ENCODE measurements at regions not wholly inside any gene's neighbourhood (a gene's known extent, or its start where the extent isn't known, plus 50 kb on each side); places are given as distances from the start of the nearest gene placed in this dataset.

- Histone ChIP-seq H3K9ac (ENCODE audit: low read length) (no peak overlapping the region), H3K27ac (ENCODE audit: low read length) (no peak overlapping the region), H3K27me3 (ENCODE audit: low read depth, low read length) (peaks cover 33% of the 10 kb centered on the region; the same call in 1 of the 2 replicates), H2AFZ (ENCODE audit: low read depth, low read length) (no peak overlapping the region), H3K4me1 (ENCODE audit: low read length) (no peaks in the 10 kb centered on the region), H3K4me3 (ENCODE audit: low read length) (no peak overlapping the region), H3K36me3 (replicated peaks; ENCODE audit: low read depth, low read length) (no peaks in the 10 kb centered on the region), H3K4me2 (ENCODE audit: low read length) (no peak overlapping the region), H4K20me1 (ENCODE audit: insufficient read depth, low read length) (no peaks in the 10 kb centered on the region), H3K79me2 (ENCODE audit: low read length) (no peaks in the 10 kb centered on the region), H3K9me3 (ENCODE audit: insufficient read depth, low read length) (no peaks in the 10 kb centered on the region)
- TF ChIP-seq EZH2phosphoT487 (IDR thresholded peaks at IDR 0.05; ENCODE audit: low read depth) (no peak), CTCF (IDR thresholded peaks at IDR 0.05; ENCODE audit: low read depth, low read length) (no peak)
Observed at GRCh38 chr20:52837378-52837777, 134.8 kb upstream of the TSHZ2 start.

GRCh38 chr20:52833901-52834300 is 138.3 kb upstream of the TSHZ2 start:
- no peaks in the 10 kb centered on the region for H3K4me1 ChIP-seq (ENCODE audit: low read length)
- no peaks in the 10 kb centered on the region for H3K79me2 ChIP-seq (ENCODE audit: low read length)
- H3K9me3 ChIP-seq (ENCODE audit: insufficient read depth, low read length): no peaks in the 10 kb centered on the region
- H3K27me3 ChIP-seq (ENCODE audit: low read depth, low read length): peaks cover 45% of the 10 kb centered on the region
- no peak overlapping the region for H3K4me3 ChIP-seq (ENCODE audit: low read length)
- H2AFZ ChIP-seq (ENCODE audit: low read depth, low read length): no peak overlapping the region
- H3K9ac ChIP-seq (ENCODE audit: low read length): no peak overlapping the region
- no peaks in the 10 kb centered on the region for H4K20me1 ChIP-seq (ENCODE audit: insufficient read depth, low read length)
- no peaks in the 10 kb centered on the region for H3K36me3 ChIP-seq (replicated peaks; ENCODE audit: low read depth, low read length)
- H3K4me2 ChIP-seq (ENCODE audit: low read length): no peak overlapping the region
- TF ChIP-seq EZH2phosphoT487 (IDR thresholded peaks at IDR 0.05; ENCODE audit: low read depth): no peak
- TF ChIP-seq CTCF (IDR thresholded peaks at IDR 0.05; ENCODE audit: low read depth, low read length): no peak
- H3K27ac ChIP-seq (ENCODE audit: low read length): no peak overlapping the region

GRCh38 chr20:52832151-52832774 is 139.9 kb upstream of the TSHZ2 start:
- no peak overlapping the region for H3K4me3 ChIP-seq (ENCODE audit: low read length)
- H2AFZ ChIP-seq (ENCODE audit: low read depth, low read length): no peak overlapping the region
- H3K4me2 ChIP-seq (ENCODE audit: low read length): no peak overlapping the region
- no peaks in the 10 kb centered on the region for H3K4me1 ChIP-seq (ENCODE audit: low read length)
- H3K27ac ChIP-seq (ENCODE audit: low read length): no peak overlapping the region
- no peaks in the 10 kb centered on the region for H3K9me3 ChIP-seq (ENCODE audit: insufficient read depth, low read length)
- H3K79me2 ChIP-seq (ENCODE audit: low read length): no peaks in the 10 kb centered on the region
- no peaks in the 10 kb centered on the region for H4K20me1 ChIP-seq (ENCODE audit: insufficient read depth, low read length)
- no peaks in the 10 kb centered on the region for H3K36me3 ChIP-seq (replicated peaks; ENCODE audit: low read depth, low read length)
- no peak for TF ChIP-seq EZH2phosphoT487 (IDR thresholded peaks at IDR 0.05; ENCODE audit: low read depth)
- no peak for TF ChIP-seq CTCF (IDR thresholded peaks at IDR 0.05; ENCODE audit: low read depth, low read length)
- H3K9ac ChIP-seq (ENCODE audit: low read length): no peak overlapping the region
- H3K27me3 ChIP-seq (ENCODE audit: low read depth, low read length): peaks cover 44% of the 10 kb centered on the region

GRCh38 chr20:52830598-52830997 is 141.6 kb upstream of the TSHZ2 start:
- TF ChIP-seq EZH2phosphoT487 (IDR thresholded peaks at IDR 0.05; ENCODE audit: low read depth) (no peak), CTCF (IDR thresholded peaks at IDR 0.05; ENCODE audit: low read depth, low read length) (no peak)
- Histone ChIP-seq H3K9me3 (ENCODE audit: insufficient read depth, low read length) (no peaks in the 10 kb centered on the region), H3K27ac (ENCODE audit: low read length) (no peak overlapping the region), H3K9ac (ENCODE audit: low read length) (no peak overlapping the region), H3K4me3 (ENCODE audit: low read length) (no peak overlapping the region), H3K4me2 (ENCODE audit: low read length) (no peak overlapping the region), H2AFZ (ENCODE audit: low read depth, low read length) (no peak overlapping the region), H3K79me2 (ENCODE audit: low read length) (no peaks in the 10 kb centered on the region), H3K4me1 (ENCODE audit: low read length) (no peaks in the 10 kb centered on the region), H3K27me3 (ENCODE audit: low read depth, low read length) (peaks cover 43% of the 10 kb centered on the region), H4K20me1 (ENCODE audit: insufficient read depth, low read length) (no peaks in the 10 kb centered on the region), H3K36me3 (replicated peaks; ENCODE audit: low read depth, low read length) (no peaks in the 10 kb centered on the region)
